ENCODE measurements at regions not wholly inside any gene's neighbourhood (a gene's known extent, or its start where the extent isn't known, plus 50 kb on each side); places are given as distances from the start of the nearest gene placed in this dataset.

DNA sequence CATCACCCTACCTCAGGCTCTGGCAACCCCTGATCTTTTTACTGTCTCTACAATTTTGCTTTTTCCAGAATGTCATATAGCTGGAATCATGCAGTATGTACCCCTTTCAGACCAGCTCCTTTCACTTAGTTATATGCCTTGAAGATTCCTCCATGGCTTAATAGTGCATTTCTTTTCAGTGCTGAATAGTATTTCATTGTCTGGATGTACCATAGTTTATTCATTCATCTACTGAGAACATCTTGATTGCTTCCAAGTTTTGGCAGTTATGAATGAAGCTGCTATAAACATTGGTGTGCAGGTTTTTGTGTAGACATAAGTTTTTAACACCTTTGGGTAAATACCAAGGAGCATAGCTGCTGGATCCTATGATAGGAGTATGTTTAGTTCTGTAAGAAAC, 50.8 kb upstream of the ANP32A start:
- no peak for DNase-seq

DNA sequence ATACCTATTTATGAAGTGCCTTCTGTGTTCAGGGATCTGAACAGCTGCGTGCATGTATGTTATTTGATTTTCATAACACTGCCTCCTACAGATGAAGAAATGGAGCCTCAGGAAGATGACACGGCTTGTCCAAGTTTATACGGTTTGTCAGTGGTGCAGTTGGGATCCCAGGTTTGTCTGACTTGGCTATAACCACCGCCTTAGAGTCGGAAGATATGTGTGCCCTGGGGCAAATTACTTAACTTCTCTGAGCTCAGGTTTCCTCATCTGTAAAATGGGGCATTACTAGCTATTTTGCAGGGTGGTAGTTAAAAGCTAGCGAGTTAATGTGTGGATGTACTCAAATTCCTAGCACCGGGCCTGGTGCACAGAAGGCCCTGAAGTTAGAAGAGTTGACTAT, 54.1 kb upstream of the ANP32A start:
- DNase-seq = no peak

DNA sequence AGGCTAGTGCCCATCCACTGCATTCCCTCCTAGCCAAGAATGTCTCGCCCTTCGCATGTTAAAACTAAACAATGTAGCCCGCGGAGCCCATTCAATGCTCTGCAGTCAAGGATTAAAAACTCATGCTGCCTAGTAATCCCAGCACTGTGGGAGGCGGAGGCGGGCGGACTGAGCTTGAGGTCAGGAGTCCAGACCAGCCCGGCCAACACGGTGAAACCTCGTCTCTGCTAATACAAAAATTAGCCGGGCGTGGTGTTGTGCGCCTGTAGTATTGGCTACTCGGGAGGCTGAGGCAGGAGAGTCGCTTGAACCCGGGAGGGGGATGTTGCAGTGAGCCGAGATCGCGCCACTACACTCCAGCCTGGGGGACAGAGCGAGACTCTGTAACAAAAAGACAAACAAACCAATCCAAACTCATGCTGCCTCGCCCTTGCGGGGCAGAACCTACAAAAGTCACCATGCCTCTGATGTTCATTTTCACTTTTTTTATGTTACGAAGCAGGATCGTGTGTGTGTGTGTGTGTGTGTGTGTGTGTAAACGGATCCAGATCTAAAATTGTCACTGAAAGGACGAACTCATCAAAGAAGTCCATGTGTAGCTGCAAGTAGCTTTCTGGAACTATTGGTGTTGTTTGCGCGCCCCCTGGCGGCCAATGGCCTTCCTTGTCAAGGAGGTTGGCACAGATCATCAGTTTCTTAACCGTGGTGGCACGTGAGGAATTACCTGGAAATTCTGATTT, 54.8 kb upstream of the SPESP1 start:
- peak; percentile 41 for DNase-seq

DNA sequence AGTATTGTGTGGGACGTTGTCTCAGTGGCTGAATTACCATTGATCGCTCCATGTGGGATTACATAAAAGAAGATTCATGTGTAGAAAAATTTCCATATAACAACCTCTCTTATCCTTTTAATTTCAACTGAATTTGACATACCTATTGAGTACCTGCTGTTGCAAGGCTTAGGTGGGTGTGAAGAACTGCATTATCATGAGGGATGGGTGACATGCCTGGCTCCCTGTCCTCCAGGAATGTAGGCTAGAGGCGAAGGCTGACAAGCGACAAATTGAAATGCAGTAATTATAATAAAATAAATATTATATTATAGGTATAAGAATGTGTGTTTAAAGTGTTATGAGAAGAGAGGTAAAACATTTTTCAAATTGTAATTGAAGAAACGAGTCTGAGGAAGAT, 52.7 kb upstream of the SPESP1 start:
- DNase-seq = no peak

DNA sequence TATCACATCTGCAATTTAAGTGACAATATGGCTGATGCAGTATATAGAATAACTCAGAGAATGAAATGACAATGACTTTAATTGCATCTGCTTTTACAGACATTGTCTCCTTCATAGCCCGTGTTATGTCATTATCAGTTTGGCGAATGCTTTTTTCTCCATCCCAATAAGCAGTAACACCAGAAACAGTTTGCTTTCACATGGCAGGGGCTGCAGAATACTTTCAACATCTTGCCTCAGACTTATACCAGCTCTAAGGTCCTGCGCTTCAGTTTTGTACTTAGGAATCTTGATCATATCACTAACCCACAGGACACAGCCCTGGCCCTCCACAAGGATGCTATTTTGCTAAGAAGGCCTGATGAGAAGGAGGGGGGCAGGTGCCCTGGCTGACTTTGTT, 49.9 kb upstream of the SPESP1 start:
- DNase-seq = no peak

Data from GF-D8 (cell line).